ENCODE measurements at regions not wholly inside any gene's neighbourhood (a gene's known extent, or its start where the extent isn't known, plus 50 kb on each side); places are given as distances from the start of the nearest gene placed in this dataset.

- TF ChIP-seq, protein P1, sequence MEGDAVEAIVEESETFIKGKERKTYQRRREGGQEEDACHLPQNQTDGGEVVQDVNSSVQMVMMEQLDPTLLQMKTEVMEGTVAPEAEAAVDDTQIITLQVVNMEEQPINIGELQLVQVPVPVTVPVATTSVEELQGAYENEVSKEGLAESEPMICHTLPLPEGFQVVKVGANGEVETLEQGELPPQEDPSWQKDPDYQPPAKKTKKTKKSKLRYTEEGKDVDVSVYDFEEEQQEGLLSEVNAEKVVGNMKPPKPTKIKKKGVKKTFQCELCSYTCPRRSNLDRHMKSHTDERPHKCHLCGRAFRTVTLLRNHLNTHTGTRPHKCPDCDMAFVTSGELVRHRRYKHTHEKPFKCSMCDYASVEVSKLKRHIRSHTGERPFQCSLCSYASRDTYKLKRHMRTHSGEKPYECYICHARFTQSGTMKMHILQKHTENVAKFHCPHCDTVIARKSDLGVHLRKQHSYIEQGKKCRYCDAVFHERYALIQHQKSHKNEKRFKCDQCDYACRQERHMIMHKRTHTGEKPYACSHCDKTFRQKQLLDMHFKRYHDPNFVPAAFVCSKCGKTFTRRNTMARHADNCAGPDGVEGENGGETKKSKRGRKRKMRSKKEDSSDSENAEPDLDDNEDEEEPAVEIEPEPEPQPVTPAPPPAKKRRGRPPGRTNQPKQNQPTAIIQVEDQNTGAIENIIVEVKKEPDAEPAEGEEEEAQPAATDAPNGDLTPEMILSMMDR (conservative IDR thresholded peaks at IDR 0.05): no peak
- TF ChIP-seq ZFX (IDR thresholded peaks at IDR 0.05): no peak
Measured at GRCh38 chr5:105554568-105555169, 1992.1 kb upstream of the NUDT12 start.
